ENCODE measurements at regions not wholly inside any gene's neighbourhood (a gene's known extent, or its start where the extent isn't known, plus 50 kb on each side); places are given as distances from the start of the nearest gene placed in this dataset.

GRCh38 chr4:155600244-155600643 is 66.4 kb upstream of the GUCY1A1 start:
- H2BK12ac ChIP-seq (ENCODE audit: insufficient read length, low read depth, low read length): no peak overlapping the region
- no peak overlapping the region for H3K4me3 Mint-ChIP-seq
- no peak overlapping the region for H3K27ac ChIP-seq (ENCODE audit: insufficient read length, low read depth, low read length)

More at GRCh38 chr4:155600244-155600643, 66.4 kb upstream of the GUCY1A1 start:
- no peaks in the 10 kb centered on the region for H3K9me3 ChIP-seq (ENCODE audit: control insufficient read depth, low read depth, low read length)
- no peak overlapping the region for H3K14ac ChIP-seq (ENCODE audit: insufficient read depth, low read length)
- H2AFZ ChIP-seq (ENCODE audit: low read length): no peak overlapping the region
- no peaks in the 10 kb centered on the region for H3K27me3 ChIP-seq (ENCODE audit: insufficient read depth, low read length)
- no peak overlapping the region for H4K8ac ChIP-seq (replicated peaks; ENCODE audit: insufficient read length, low read depth, low read length)
- no peak overlapping the region for H3K4ac ChIP-seq (ENCODE audit: low read depth, low read length)
- H4K91ac ChIP-seq (ENCODE audit: insufficient read length, low read depth, low read length): no peak overlapping the region
- H3K9ac ChIP-seq (ENCODE audit: extremely low read depth, insufficient read length, low read length): no peak overlapping the region
- no peak overlapping the region for H3K18ac ChIP-seq (ENCODE audit: insufficient read length, low read depth, low read length)
- TF ChIP-seq CTCF (conservative IDR thresholded peaks at IDR 0.05): no peak
- H3K23me2 ChIP-seq (ENCODE audit: insufficient read length, low read depth, low read length, poor library complexity, severe bottlenecking): no peaks in the 10 kb centered on the region
- no peaks in the 10 kb centered on the region for H3K4me1 ChIP-seq (ENCODE audit: insufficient read depth, low read length)
- H4K20me1 ChIP-seq (ENCODE audit: control insufficient read depth, insufficient read depth, insufficient read length): no peaks in the 10 kb centered on the region
- no peaks in the 10 kb centered on the region for H3K79me1 ChIP-seq (ENCODE audit: insufficient read depth, low read depth, low read length, poor library complexity, severe bottlenecking)
- H3K4me2 ChIP-seq (ENCODE audit: insufficient read depth, insufficient read length, low read length): no peak overlapping the region
- no peak overlapping the region for H2BK20ac ChIP-seq (ENCODE audit: low read depth, low read length, poor library complexity, severe bottlenecking)
- WGBS (ENCODE audit: extremely low coverage, insufficient read length, low lambda C conversion rate): no CpG with 5 or more reads among the region's 5 CpGs
- H2BK120ac ChIP-seq (ENCODE audit: low read depth, low read length, poor library complexity, severe bottlenecking): no peak overlapping the region
- H3T11ph ChIP-seq (ENCODE audit: low read length): no peak overlapping the region
- no peak overlapping the region for H3K27ac Mint-ChIP-seq
- H3K4me1 Mint-ChIP-seq: no peaks in the 10 kb centered on the region
- no peaks in the 10 kb centered on the region for H3K36me3 Mint-ChIP-seq (ENCODE audit: insufficient read depth in 1 of 3, low read depth in 3 of 3)
- no peak overlapping the region for H2BK15ac ChIP-seq (ENCODE audit: low read depth, low read length)
- H3K27me3 Mint-ChIP-seq (ENCODE audit: low read depth): peaks cover 5% of the 10 kb centered on the region
- H3K9me3 Mint-ChIP-seq: no peaks in the 10 kb centered on the region
- no peak overlapping the region for H3K56ac ChIP-seq (ENCODE audit: insufficient read length, low read depth, low read length)
- no peak overlapping the region for H3K23ac ChIP-seq (ENCODE audit: insufficient read length, low read depth, low read length)
- no peak for DNase-seq
- H4K5ac ChIP-seq (ENCODE audit: insufficient read length, low read depth, low read length): no peak overlapping the region
- H2AK5ac ChIP-seq (ENCODE audit: insufficient read length, low read length): no peak overlapping the region
- H2BK5ac ChIP-seq (ENCODE audit: insufficient read length, low read length): no peak overlapping the region
- H3K79me2 ChIP-seq (ENCODE audit: insufficient read depth, low read length): no peaks in the 10 kb centered on the region

Measured in H9 (cell line).